WERI-Rb-1 (cell line): ENCODE measurements at regions not wholly inside any gene's neighbourhood (a gene's known extent, or its start where the extent isn't known, plus 50 kb on each side); places are given as distances from the start of the nearest gene placed in this dataset.
"Not testable (repeated sequence)": the region's sequence is repeated elsewhere in the genome, so short reads cannot be mapped to it uniquely, and the experiment has no call there.

ENCODE experiments used
- DNase-seq: peaks from one replicate; pipeline ENCODE4 v3.0.0-alpha.2; 2020
- H3K27ac ChIP-seq: fragments of 250-450 bp; sonication (Bioruptor Pico); 2 replicates; pipeline ENCODE4 v1.5.1; 2020; ENCODE audit warnings: mild to moderate bottlenecking, moderate library complexity
- H3K27me3 ChIP-seq: fragments of 250-450 bp; sonication (Bioruptor Pico); 2 replicates; pipeline ENCODE4 v1.5.1; 2021; ENCODE audit warnings: mild to moderate bottlenecking, low read depth, moderate library complexity; ENCODE audit not compliant: insufficient read depth, severe bottlenecking
- H3K36me3 ChIP-seq: fragments of 250-450 bp; sonication (Bioruptor Pico); 2 replicates; pipeline ENCODE4 v1.5.1; 2020; ENCODE audit warnings: mild to moderate bottlenecking, moderate library complexity
- H3K4me3 ChIP-seq: 2 replicates; pipeline ENCODE4 v1.5.1; 2011; ENCODE audit warnings: low read depth, mild to moderate bottlenecking, control low read depth, low read length
- H3K9me3 ChIP-seq: fragments of 250-450 bp; sonication (Bioruptor Pico); 2 replicates; pipeline ENCODE4 v1.5.1; 2021; ENCODE audit warnings: mild to moderate bottlenecking, moderate library complexity; ENCODE audit not compliant: severe bottlenecking
- TF ChIP-seq, protein P1 (sequence below): IDR thresholded peaks from 2 replicates; pipeline ENCODE4 v1.5.1; 2011; ENCODE audit warnings: low read depth, mild to moderate bottlenecking, control low read depth, inconsistent platforms, low read length

DNA sequence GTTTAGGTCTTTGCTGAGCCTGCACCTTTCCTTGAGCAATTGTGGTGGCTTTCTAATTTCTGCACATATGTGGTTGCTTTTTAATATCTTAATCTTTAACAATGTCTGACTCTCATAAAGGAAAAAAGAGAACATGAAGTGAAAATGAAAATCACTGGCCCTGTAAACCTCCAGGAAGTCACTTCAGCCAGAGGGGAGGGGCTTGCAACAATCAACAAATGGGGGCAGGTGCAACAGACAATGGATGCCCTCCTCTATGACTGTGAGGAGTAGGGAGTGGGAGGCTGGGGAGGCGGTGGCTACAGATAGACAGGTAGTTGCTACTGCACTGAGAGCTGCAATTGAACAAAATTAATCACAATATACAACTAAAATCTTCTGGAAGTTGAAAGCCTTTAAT is 1377.4 kb downstream of the XPNPEP1 start:
- TF ChIP-seq, protein P1, sequence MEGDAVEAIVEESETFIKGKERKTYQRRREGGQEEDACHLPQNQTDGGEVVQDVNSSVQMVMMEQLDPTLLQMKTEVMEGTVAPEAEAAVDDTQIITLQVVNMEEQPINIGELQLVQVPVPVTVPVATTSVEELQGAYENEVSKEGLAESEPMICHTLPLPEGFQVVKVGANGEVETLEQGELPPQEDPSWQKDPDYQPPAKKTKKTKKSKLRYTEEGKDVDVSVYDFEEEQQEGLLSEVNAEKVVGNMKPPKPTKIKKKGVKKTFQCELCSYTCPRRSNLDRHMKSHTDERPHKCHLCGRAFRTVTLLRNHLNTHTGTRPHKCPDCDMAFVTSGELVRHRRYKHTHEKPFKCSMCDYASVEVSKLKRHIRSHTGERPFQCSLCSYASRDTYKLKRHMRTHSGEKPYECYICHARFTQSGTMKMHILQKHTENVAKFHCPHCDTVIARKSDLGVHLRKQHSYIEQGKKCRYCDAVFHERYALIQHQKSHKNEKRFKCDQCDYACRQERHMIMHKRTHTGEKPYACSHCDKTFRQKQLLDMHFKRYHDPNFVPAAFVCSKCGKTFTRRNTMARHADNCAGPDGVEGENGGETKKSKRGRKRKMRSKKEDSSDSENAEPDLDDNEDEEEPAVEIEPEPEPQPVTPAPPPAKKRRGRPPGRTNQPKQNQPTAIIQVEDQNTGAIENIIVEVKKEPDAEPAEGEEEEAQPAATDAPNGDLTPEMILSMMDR: no peak
- H3K27ac ChIP-seq: no peak overlapping the region
- H3K9me3 ChIP-seq: no peaks in the 10 kb centered on the region
- no peaks in the 10 kb centered on the region for H3K27me3 ChIP-seq
- H3K36me3 ChIP-seq: no peaks in the 10 kb centered on the region
- no peak for DNase-seq
- no peak overlapping the region for H3K4me3 ChIP-seq

DNA sequence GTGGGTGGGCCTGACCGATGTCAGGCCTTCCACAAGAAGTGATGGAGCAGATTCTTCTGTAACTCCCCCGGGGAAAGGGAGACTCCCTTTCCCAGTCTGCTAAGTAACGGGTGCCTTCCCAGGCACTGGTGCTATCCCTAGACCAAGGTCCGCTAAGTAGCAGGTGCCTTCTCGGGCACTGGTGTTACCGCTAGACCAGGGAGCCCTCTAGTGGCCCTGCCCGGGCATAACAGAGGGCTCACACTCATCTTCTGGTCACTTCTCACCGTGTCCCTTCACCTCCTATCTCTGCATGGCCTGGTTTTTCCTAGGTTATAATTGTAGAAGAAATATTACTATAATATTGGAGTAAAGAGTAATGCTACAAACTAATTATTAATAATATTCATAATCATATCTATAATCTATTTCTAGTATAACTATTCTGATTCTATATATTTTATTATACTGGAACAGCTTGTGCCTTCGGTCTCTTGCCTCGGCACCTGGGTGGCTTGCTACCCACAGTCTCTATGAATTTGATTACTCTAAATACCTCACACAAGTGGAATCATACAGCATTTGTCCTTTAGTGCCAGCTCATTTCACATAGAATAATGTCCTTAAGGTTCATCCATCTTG is 1378.7 kb downstream of the XPNPEP1 start:
- Histone ChIP-seq H3K4me3 (no peak overlapping the region), H3K9me3 (no peaks in the 10 kb centered on the region), H3K27me3 (no peaks in the 10 kb centered on the region), H3K27ac (no peak overlapping the region), H3K36me3 (no peaks in the 10 kb centered on the region)
- peak; percentile 75 for DNase-seq
- TF ChIP-seq, protein P1: peak; percentile 86

DNA sequence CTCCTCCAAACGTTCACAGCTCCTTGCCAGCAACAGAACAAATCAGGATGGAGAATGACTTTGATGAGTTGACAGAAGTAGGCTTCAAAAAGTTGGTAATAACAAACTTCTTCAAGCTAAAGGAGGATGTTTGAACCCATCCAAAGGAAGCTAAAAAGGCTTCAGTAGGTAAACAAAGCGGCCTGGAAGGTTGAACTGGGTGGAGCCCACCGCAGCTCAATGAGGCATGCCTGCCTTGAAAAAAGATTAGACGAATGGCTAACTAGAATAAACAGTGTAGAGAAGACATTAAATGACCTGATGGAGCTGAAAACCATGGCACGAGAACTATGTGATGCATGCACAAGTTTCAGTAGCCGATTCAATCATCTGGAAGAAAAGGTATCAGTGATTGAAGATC is 1369.0 kb upstream of the SORCS1 start:
- H3K9me3 ChIP-seq, DNase-seq, H3K27ac ChIP-seq, H3K36me3 ChIP-seq, H3K4me3 ChIP-seq, H3K27me3 ChIP-seq: not testable (repeated sequence)

DNA sequence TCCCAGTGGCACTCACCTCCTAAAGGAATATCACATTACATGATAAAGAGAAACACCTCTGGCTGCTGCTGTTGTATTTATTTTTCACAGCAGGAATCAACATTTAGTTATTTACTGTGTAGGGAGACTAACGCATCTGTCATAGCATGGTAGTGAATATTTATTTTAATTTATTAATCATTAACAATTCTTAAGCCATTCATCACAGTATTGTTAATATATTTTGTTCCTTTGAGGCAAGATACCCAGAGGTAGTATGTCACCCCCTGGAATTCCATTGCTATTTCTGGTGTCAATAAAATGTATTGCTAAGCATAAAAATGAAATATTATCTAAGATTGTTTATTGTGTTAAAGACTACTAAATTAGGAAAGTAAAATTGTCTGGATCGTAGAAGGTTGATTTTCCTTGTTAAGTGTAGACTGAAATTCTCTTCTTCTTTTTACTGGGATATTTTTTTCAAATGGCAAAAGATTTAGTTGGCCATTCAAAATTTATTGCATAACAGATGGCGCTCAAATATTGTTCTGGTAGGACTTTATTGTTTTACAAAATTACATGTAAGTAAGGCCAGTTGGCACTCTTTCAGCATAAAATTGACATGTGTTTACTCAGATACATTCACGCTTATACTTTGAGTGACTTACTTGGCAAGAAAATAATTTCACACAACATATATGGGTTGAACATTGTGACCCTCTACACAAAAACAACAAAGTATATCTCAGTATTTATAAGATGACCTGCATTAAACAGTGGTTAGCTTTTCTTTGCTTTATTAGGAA is 1358.7 kb upstream of the SORCS1 start:
- TF ChIP-seq, protein P1: no peak
- no peak overlapping the region for H3K4me3 ChIP-seq
- no peaks in the 10 kb centered on the region for H3K27me3 ChIP-seq
- no peaks in the 10 kb centered on the region for H3K36me3 ChIP-seq
- no peak for DNase-seq
- H3K27ac ChIP-seq: no peak overlapping the region
- H3K9me3 ChIP-seq: peaks cover 6% of the 10 kb centered on the region

DNA sequence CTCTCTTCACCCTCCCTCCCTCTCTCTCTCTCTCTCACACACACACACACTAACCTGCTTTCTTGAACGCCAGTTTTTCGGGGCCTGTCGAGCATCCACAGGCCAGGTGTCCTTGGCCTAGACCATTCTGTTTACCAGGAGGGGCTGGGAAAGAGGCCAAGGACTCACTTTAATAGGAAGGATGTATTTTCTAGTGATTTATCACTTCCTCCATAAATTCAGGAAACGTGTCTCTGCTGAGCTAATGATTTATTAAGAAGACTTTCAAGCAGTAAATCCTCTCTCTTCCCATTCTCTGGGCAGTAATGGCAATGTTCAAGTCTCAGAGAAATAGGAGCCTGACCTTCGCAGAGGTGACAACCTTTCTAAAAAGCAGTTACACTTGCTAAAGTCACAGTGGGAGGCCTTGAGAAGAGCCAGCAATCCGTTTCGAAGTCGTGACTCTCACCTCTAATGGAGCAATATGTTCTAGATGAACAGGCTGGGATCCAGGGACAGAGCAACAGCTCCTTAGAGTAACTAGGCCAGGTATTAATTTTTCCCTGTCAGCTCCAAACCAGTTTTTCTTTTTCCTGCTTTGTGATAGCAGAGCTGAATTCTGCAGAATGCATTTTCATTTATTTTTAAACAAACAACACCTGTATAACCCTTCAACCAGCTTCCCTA is 1357.5 kb upstream of the SORCS1 start:
- Histone ChIP-seq H3K4me3 (no peak overlapping the region), H3K27me3 (no peaks in the 10 kb centered on the region), H3K9me3 (peaks cover 6% of the 10 kb centered on the region), H3K36me3 (no peaks in the 10 kb centered on the region), H3K27ac (no peak overlapping the region)
- DNase-seq: no peak
- TF ChIP-seq, protein P1: no peak

DNA sequence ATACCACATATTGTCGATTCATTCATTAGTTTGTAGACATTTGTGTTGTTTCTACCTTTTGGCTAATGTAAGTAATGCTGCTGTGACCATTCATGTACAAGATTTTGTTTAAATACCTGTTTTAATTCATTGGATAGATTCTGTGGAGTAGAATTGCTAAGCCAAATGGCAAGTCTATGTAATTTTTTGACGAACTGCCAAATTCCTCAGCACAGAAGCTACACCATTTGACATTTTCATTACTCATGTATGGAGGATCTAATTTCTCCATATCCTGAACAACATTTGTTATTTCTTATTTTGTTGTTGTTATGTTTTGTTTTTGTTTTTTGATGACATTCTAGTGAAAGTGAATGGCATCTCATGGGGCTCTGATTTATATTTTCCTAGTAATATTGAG is 1351.3 kb upstream of the SORCS1 start:
- Histone ChIP-seq H3K27ac (no peak overlapping the region), H3K36me3 (no peaks in the 10 kb centered on the region), H3K27me3 (no peaks in the 10 kb centered on the region), H3K4me3 (no peak overlapping the region), H3K9me3 (peaks cover 6% of the 10 kb centered on the region)
- DNase-seq: no peak
- TF ChIP-seq, protein P1: no peak
